HCT116 (cell line): ENCODE measurements at regions not wholly inside any gene's neighbourhood (a gene's known extent, or its start where the extent isn't known, plus 50 kb on each side); places are given as distances from the start of the nearest gene placed in this dataset.

ENCODE experiments used
- ATAC-seq: fragments of 200-7000 bp; cut with Tn5 transposase; 2 replicates; pipeline ENCODE4 v1.9.1; 2020; ENCODE audit warnings: mild to moderate bottlenecking, moderate library complexity
- BruUV-seq: library from RNA; stranded (reverse); fragments of 400-500 nt; replicated peaks from 2 replicates; lab custom pipeline; 2021; lab: Mats Ljungman, UMichigan
- CTCF ChIA-PET: fragments of 300-600 bp; sonication (Branson Sonifier 250); formaldehyde crosslinking; loops from one replicate; lab custom pipeline; 2021; ENCODE audit warnings: antibody characterized with exemption; lab: Charles Lee
- POLR2A ChIA-PET: fragments of 300-600, 350-600 bp; sonication (Branson Sonifier 250); formaldehyde crosslinking; loops from one replicate; lab custom pipeline; 2021; ENCODE audit warnings: antibody characterized with exemption; lab: Charles Lee
- RAD21 ChIA-PET, 2 experiments: fragments of 300-600 bp; sonication (Branson Sonifier 250); formaldehyde crosslinking; loops; one replicate each; lab custom pipeline; 2023; ENCODE audit warnings: low total read pairs in 2 of 2; ENCODE audit not compliant: uncharacterized antibody in 2 of 2, unreplicated experiment in 2 of 2, low non-redundant PET in 1 of 2; lab: Charles Lee
- DNase-seq: peaks from one replicate; pipeline ENCODE4 v3.0.0-alpha.2; 2010; ENCODE audit warnings: low read depth, low spot score
- H2AFZ ChIP-seq: fragments of 200-600 bp; shearing (Covaris generic), sonication (generic); 2 replicates; pipeline ENCODE4 v1.6.1; 2017; ENCODE audit warnings: low read depth, mixed run types, mixed read lengths, antibody characterized with exemption, low read length; ENCODE audit not compliant: poor library complexity, severe bottlenecking
- H3K27ac ChIP-seq: 2 replicates; pipeline ENCODE4 v1.5.1; 2012; ENCODE audit warnings: low read depth, low read length
- H3K27me3 ChIP-seq: fragments of 200-600 bp; sonication (generic); 2 replicates; pipeline ENCODE4 v1.6.1; 2016; ENCODE audit warnings: mixed run types, low read length, mixed read lengths; ENCODE audit not compliant: insufficient read depth
- H3K36me3 ChIP-seq, 2 experiments: fragments of 200-500 bp in 1 of 2; fragments of 200-600 bp in 1 of 2; sonication (Bioruptor generic) in 1 of 2; sonication (generic) in 1 of 2; 2 replicates each; pipeline versions ENCODE4 v1.5.1 to v1.6.1; 2014 to 2016; ENCODE audit warnings: low read length in 2 of 2, inconsistent platforms in 1 of 2, mixed read lengths in 1 of 2, mixed run types in 1 of 2; ENCODE audit not compliant: insufficient read depth in 2 of 2, control insufficient read depth in 1 of 2
- H3K4me1 ChIP-seq, 2 experiments: fragments of 200-600 bp in 1 of 2; sonication (generic) in 1 of 2; 2 replicates each; pipeline versions ENCODE4 v1.5.1 to v1.6.1; 2012 to 2017; ENCODE audit warnings: low read length in 2 of 2, inconsistent platforms in 1 of 2, mild to moderate bottlenecking in 1 of 2, mixed read lengths in 1 of 2, mixed run types in 1 of 2, moderate library complexity in 1 of 2; ENCODE audit not compliant: insufficient read depth in 2 of 2, control insufficient read depth in 1 of 2
- H3K4me2 ChIP-seq: fragments of 200-600 bp; sonication (generic); 2 replicates; pipeline ENCODE4 v1.6.1; 2017; ENCODE audit warnings: mixed run types, low read length, mixed read lengths
- H3K4me3 ChIP-seq, 2 experiments: fragments of 200-600 bp in 1 of 2; sonication (generic) in 1 of 2; replicated peaks in 1 of 2; 2 replicates each; pipeline ENCODE4 v1.5.1; 2011 to 2016; ENCODE audit warnings: low read length in 2 of 2, control low read depth in 1 of 2, low read depth in 1 of 2, mild to moderate bottlenecking in 1 of 2, mixed read lengths in 1 of 2, mixed run types in 1 of 2
- H3K79me2 ChIP-seq: fragments of 200-600 bp; sonication (generic); 2 replicates; pipeline ENCODE4 v1.6.1; 2017; ENCODE audit warnings: mild to moderate bottlenecking, mixed run types, low read length, moderate library complexity, mixed read lengths; ENCODE audit not compliant: insufficient read depth
- H3K9ac ChIP-seq: fragments of 200-600 bp; sonication (generic); 2 replicates; pipeline ENCODE4 v1.6.1; 2016; ENCODE audit warnings: low read length, mixed read lengths
- H3K9me2 ChIP-seq: fragments of 200-600 bp; sonication (generic), shearing (Covaris generic); 2 replicates; pipeline ENCODE4 v1.6.1; 2017; ENCODE audit warnings: mixed run types, mild to moderate bottlenecking, moderate library complexity; ENCODE audit not compliant: insufficient read depth
- H3K9me3 ChIP-seq, 2 experiments: fragments of 200-500 bp in 1 of 2; fragments of 200-600 bp in 1 of 2; sonication (Bioruptor generic) in 1 of 2; sonication (generic) in 1 of 2; 2 replicates each; pipeline ENCODE4 v1.6.1; 2014 to 2017; ENCODE audit warnings: low read length in 2 of 2, mixed read lengths in 2 of 2, inconsistent platforms in 1 of 2, low read depth in 1 of 2, mild to moderate bottlenecking in 1 of 2, mixed run types in 1 of 2, moderate library complexity in 1 of 2; ENCODE audit not compliant: control insufficient read depth in 1 of 2, insufficient read depth in 1 of 2
- H4K20me1 ChIP-seq: fragments of 200-600 bp; sonication (generic), shearing (Covaris generic); 2 replicates; pipeline ENCODE4 v1.6.1; 2017; ENCODE audit warnings: mixed run types, mild to moderate bottlenecking, moderate library complexity; ENCODE audit not compliant: insufficient read depth
- ATF3 ChIP-seq: IDR thresholded peaks from 2 replicates; pipeline ENCODE4 v1.6.1; 2012
- EGR1 ChIP-seq: IDR thresholded peaks from 2 replicates; pipeline ENCODE4 v1.6.1; 2012; ENCODE audit warnings: low read depth
- ELF1 ChIP-seq: IDR thresholded peaks from 2 replicates; pipeline ENCODE4 v1.6.1; 2012; ENCODE audit warnings: low read depth, borderline replicate concordance
- EZH2 ChIP-seq: fragments of 200-600 bp; sonication (generic); IDR thresholded peaks from 2 replicates; pipeline ENCODE4 v1.6.1; 2017; ENCODE audit warnings: antibody characterized with exemption, mixed run types
- EZH2phosphoT487 ChIP-seq: fragments of 200-600 bp; IDR thresholded peaks from 2 replicates; pipeline ENCODE4 v1.6.1; 2018; ENCODE audit warnings: antibody characterized with exemption, borderline replicate concordance
- FOSL1 ChIP-seq: IDR thresholded peaks from 2 replicates; pipeline ENCODE4 v1.6.1; 2012; ENCODE audit warnings: low read depth
- JUND ChIP-seq: IDR thresholded peaks from 2 replicates; pipeline ENCODE4 v1.6.1; 2012
- MAX ChIP-seq: IDR thresholded peaks from 2 replicates; pipeline ENCODE4 v1.6.1; 2012
- POLR2A ChIP-seq: IDR thresholded peaks from 2 replicates; pipeline ENCODE4 v1.7.0; 2011; ENCODE audit warnings: borderline replicate concordance; ENCODE audit not compliant: insufficient read depth, insufficient read length; ENCODE audit errors: extremely low read depth
- POLR2AphosphoS5 ChIP-seq: IDR thresholded peaks from 2 replicates; pipeline ENCODE4 v1.6.1; 2011; ENCODE audit warnings: mild to moderate bottlenecking, low read depth, low read length, moderate library complexity
- RAD21 ChIP-seq: IDR thresholded peaks from 2 replicates; pipeline ENCODE4 v1.6.1; 2012; ENCODE audit warnings: low read depth, mild to moderate bottlenecking
- REST ChIP-seq: IDR thresholded peaks from 2 replicates; pipeline ENCODE4 v1.6.1; 2012; ENCODE audit warnings: low read depth
- SRF ChIP-seq: IDR thresholded peaks from 2 replicates; pipeline ENCODE4 v1.6.1; 2012; ENCODE audit warnings: low read depth
- TCF7L2 ChIP-seq: IDR thresholded peaks from 2 replicates; pipeline ENCODE4 v1.7.0; 2011; ENCODE audit warnings: borderline replicate concordance, inconsistent platforms; ENCODE audit not compliant: insufficient read depth, insufficient read length; ENCODE audit errors: extremely low read depth
- YY1 ChIP-seq: IDR thresholded peaks from 2 replicates; pipeline ENCODE4 v1.6.1; 2011; ENCODE audit warnings: low read length, low read depth, moderate library complexity, mild to moderate bottlenecking; ENCODE audit not compliant: insufficient replicate concordance; ENCODE audit errors: extremely low read depth
- ZNF274 ChIP-seq: fragments of 200-500 bp; sonication (Bioruptor generic); IDR thresholded peaks from 2 replicates; pipeline ENCODE4 v1.6.1; 2014; ENCODE audit warnings: mild to moderate bottlenecking, low read depth, low read length, inconsistent platforms
- intact Hi-C: fragments of 100-400 bp; cut with micrococcal nuclease; formaldehyde crosslinking; loops from 2 replicates; pipeline ENCODE4 v1.10.0; 2022

GRCh38 chr14:98249476-98249875 is 1022.5 kb downstream of the BCL11B start (continued):
- TF ChIP-seq REST = no peak

GRCh38 chr14:98252820-98253219 is 1019.2 kb downstream of the BCL11B start:
- TF ChIP-seq JUND (no peak), POLR2A (no peak), EGR1 (no peak), RAD21 (no peak), FOSL1 (no peak), YY1 (no peak), ZNF274 (no peak), POLR2AphosphoS5 (no peak), MAX (no peak), EZH2phosphoT487 (no peak), ELF1 (no peak), TCF7L2 (no peak), SRF (no peak), EZH2 (no peak), ATF3 (no peak)
- BruUV-seq = no TSS peak

More at GRCh38 chr14:98252820-98253219, 1019.2 kb downstream of the BCL11B start:
- ATAC-seq (no peak), DNase-seq (no peak)
- Histone ChIP-seq H2AFZ (no peak overlapping the region), H3K9me3 (no peaks in the 10 kb centered on the region; a peak in 1 of 4 replicates), H3K4me3 (no peak overlapping the region), H3K27ac (no peak overlapping the region), H3K79me2 (no peaks in the 10 kb centered on the region), H3K9ac (no peak overlapping the region), H3K36me3 (no peaks in the 10 kb centered on the region), H3K4me1 (no peaks in the 10 kb centered on the region), H3K4me2 (no peak overlapping the region), H3K9me2 (no peaks in the 10 kb centered on the region), H4K20me1 (no peaks in the 10 kb centered on the region), H3K27me3 (no peaks in the 10 kb centered on the region)
- RAD21 ChIA-PET = no interaction called here
- POLR2A ChIA-PET = no interaction called here
- intact Hi-C loops = no loop called here
- CTCF ChIA-PET = no interaction called here
